ENCODE measurements at regions not wholly inside any gene's neighbourhood (a gene's known extent, or its start where the extent isn't known, plus 50 kb on each side); places are given as distances from the start of the nearest gene placed in this dataset.

DNA sequence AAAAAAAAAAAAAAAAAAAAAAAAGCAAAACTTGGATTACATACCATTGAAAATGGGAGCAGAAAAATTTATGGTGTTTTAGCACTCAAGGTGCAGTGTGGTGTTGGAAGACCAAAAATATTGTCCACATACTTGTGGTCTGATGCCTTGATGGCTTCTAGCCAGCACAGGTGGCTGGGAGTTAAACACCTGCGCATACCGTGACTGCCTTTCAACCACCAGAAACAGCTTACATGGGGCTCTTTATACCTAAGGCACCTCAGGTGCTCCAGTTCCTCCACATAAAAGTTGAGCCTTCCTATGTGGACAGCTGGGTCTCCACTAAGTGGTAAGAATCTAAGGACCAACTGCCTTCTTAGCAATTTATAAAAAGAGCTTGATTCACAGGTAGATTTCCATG, 802.6 kb upstream of the CELF4 start:
- ChIA-PET POLR2A (no interaction called here), CTCF (interaction anchor here (0.9 to 1.0 kb wide), 2 partner anchors 12 to 44 kb away, joined by 3 read pairs; no protein-coding TSS in a partner anchor)
- no peaks in the 10 kb centered on the region for H3K9me3 ChIP-seq (ENCODE audit: control extremely low read depth in 1 of 5, control insufficient read depth in 4 of 5, insufficient read depth in 2 of 5, low read depth in 1 of 5, low read length in 4 of 5)
- H3K36me3 ChIP-seq (ENCODE audit: control insufficient read depth in 4 of 4, insufficient read depth in 4 of 4, low read length in 3 of 4) = no peaks in the 10 kb centered on the region
- H3K4me3 ChIP-seq (ENCODE audit: control insufficient read depth in 1 of 7, extremely low read depth in 1 of 7, insufficient read depth in 4 of 7, low read depth in 2 of 7, low read length in 6 of 7) = no peak overlapping the region
- no peak overlapping the region for H3K27ac ChIP-seq (ENCODE audit: insufficient read depth in 1 of 2, low read depth in 1 of 2, low read length in 2 of 2, poor library complexity in 1 of 2, severe bottlenecking in 2 of 2)
- no peaks in the 10 kb centered on the region for H3K27me3 ChIP-seq (replicated peaks in 2 of 5; ENCODE audit: control insufficient read depth in 4 of 5, insufficient read depth in 5 of 5, low read length in 4 of 5)
- H3K4me1 ChIP-seq (ENCODE audit: control extremely low read depth in 1 of 4, control insufficient read depth in 4 of 4, insufficient read depth in 4 of 4, low read length in 3 of 4) = peaks cover 0 to 15% (median 0%) of the 10 kb centered on the region in 4 experiments
- WGBS (ENCODE audit: insufficient coverage) = 95% methylated on average over 2 of the region's 2 CpGs
- no peak for DNase-seq

DNA sequence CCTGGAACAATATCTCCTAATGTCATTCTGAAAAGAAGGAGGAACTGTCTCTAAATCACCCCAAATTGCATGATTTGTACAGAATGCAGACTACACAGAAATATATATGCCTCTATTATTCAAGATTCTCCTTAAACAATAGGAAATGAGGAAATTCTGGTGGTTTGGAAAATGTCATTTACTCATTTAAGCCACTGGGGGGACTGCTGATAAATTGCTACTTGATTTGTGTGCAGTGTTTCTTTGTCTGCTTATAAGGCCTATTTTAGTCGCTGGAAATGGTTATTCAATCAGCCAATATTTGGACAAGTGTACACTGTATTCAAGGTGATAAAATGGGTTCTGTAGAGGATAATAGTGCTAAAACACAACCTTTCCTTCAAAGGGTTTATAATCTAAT, 801.9 kb upstream of the CELF4 start:
- H3K27me3 ChIP-seq (replicated peaks in 2 of 5; ENCODE audit: control insufficient read depth in 4 of 5, insufficient read depth in 5 of 5, low read length in 4 of 5) = no peaks in the 10 kb centered on the region
- WGBS (ENCODE audit: insufficient coverage) = 0% methylated on average over 1 of the region's 1 CpG
- H3K27ac ChIP-seq (ENCODE audit: insufficient read depth in 1 of 2, low read depth in 1 of 2, low read length in 2 of 2, poor library complexity in 1 of 2, severe bottlenecking in 2 of 2) = no peak overlapping the region
- no peak overlapping the region for H3K4me3 ChIP-seq (ENCODE audit: control insufficient read depth in 1 of 7, extremely low read depth in 1 of 7, insufficient read depth in 4 of 7, low read depth in 2 of 7, low read length in 6 of 7)
- peak; percentile 8 to 24 (median 12) for DNase-seq
- ChIA-PET POLR2A (no interaction called here), CTCF (interaction anchor here (0.8 kb wide), 1 partner anchor 11 kb away, joined by 3 read pairs; no protein-coding TSS in a partner anchor)
- H3K9me3 ChIP-seq (ENCODE audit: control extremely low read depth in 1 of 5, control insufficient read depth in 4 of 5, insufficient read depth in 2 of 5, low read depth in 1 of 5, low read length in 4 of 5) = no peaks in the 10 kb centered on the region
- H3K4me1 ChIP-seq (ENCODE audit: control extremely low read depth in 1 of 4, control insufficient read depth in 4 of 4, insufficient read depth in 4 of 4, low read length in 3 of 4) = peaks cover 0 to 15% (median 1%) of the 10 kb centered on the region in 4 experiments
- no peaks in the 10 kb centered on the region for H3K36me3 ChIP-seq (ENCODE audit: control insufficient read depth in 4 of 4, insufficient read depth in 4 of 4, low read length in 3 of 4)

DNA sequence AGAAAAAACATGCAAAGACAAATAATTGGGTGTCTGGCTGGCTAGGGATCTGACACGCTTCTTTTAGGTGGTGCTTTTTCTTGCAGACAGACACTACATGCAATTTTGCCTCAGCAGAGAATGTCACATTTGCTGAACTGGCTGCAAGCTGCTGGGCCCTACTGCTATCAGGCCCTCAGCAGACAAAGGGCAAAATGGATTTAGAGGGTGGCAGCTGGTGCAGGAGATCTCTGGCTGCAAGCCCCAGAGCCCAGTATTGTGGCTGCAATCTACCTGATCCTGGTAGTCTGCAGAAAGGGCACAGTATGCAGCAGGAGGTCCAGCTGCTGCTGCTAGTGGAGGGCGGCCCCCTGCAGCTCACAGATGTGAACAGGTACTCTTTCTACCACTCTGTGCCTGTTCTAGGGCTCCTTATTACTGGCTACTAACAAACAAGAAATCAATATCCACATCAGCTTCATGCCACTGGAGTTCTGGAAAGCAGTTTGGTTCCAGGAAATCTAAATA, 796.7 kb upstream of the CELF4 start:
- POLR2A ChIA-PET = no interaction called here
- Histone ChIP-seq H3K4me3 (ENCODE audit: control insufficient read depth in 1 of 7, extremely low read depth in 1 of 7, insufficient read depth in 4 of 7, low read depth in 2 of 7, low read length in 6 of 7) (no peak overlapping the region), H3K27me3 (replicated peaks in 2 of 5; ENCODE audit: control insufficient read depth in 4 of 5, insufficient read depth in 5 of 5, low read length in 4 of 5) (no peaks in the 10 kb centered on the region), H3K27ac (ENCODE audit: insufficient read depth in 1 of 2, low read depth in 1 of 2, low read length in 2 of 2, poor library complexity in 1 of 2, severe bottlenecking in 2 of 2) (no peak overlapping the region), H3K4me1 (ENCODE audit: control extremely low read depth in 1 of 4, control insufficient read depth in 4 of 4, insufficient read depth in 4 of 4, low read length in 3 of 4) (peaks cover 0 to 6% (median 2%) of the 10 kb centered on the region in 4 experiments), H3K9me3 (ENCODE audit: control extremely low read depth in 1 of 5, control insufficient read depth in 4 of 5, insufficient read depth in 2 of 5, low read depth in 1 of 5, low read length in 4 of 5) (no peaks in the 10 kb centered on the region), H3K36me3 (ENCODE audit: control insufficient read depth in 4 of 4, insufficient read depth in 4 of 4, low read length in 3 of 4) (no peaks in the 10 kb centered on the region)
- CTCF ChIA-PET = interaction anchor here (0.9 kb wide), 1 partner anchor 14 kb away, joined by 3 read pairs; no protein-coding TSS in a partner anchor
- DNase-seq = no peak
- 100% methylated on average over 1 of the region's 2 CpGs for WGBS (ENCODE audit: insufficient coverage)

DNA sequence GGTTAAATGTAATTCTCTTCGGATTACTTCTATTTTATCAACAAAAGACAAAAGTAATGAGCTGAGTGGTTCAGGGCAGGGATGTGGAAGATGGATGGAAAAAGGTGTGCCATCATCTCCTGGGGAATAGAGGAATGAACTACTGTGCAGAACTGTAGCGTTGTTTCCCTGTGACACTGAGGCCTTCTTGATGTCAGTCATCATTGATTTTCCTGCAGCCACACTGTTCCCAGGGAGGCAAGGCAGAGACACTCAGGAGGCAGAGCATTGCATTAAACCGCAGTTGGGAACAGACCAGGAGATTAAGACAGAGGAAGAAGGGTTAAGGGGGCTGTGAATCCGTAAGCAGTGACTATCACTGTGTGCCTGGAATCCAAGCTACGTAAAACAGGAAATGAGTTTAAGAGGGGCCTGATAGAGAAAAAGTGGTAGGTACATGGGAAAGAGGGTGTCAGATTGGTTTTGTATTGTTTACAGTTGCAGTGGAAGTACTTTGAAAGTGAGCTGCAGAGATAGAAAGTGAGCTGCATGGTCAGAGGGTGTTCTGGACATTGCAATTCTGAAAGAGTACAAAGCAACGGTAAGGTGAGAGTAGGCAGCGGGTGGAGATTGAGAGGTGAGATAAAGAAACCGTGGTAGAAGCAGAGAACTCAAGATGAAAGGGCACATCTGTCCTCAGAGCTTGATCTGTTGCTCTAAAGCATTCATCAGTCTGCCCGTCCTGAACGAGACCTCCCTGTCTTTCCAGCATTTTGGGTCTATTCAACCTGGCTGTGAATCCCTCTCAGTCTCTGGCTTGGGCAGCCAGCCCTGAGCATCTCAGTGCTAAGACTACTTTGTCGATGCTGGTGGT, 793.4 kb upstream of the CELF4 start:
- H3K4me3 ChIP-seq (ENCODE audit: control insufficient read depth in 1 of 7, extremely low read depth in 1 of 7, insufficient read depth in 4 of 7, low read depth in 2 of 7, low read length in 6 of 7) = no peak overlapping the region
- no peak for DNase-seq
- H3K27ac ChIP-seq (ENCODE audit: insufficient read depth in 1 of 2, low read depth in 1 of 2, low read length in 2 of 2, poor library complexity in 1 of 2, severe bottlenecking in 2 of 2) = no peak overlapping the region
- H3K9me3 ChIP-seq (ENCODE audit: control extremely low read depth in 1 of 5, control insufficient read depth in 4 of 5, insufficient read depth in 2 of 5, low read depth in 1 of 5, low read length in 4 of 5) = no peaks in the 10 kb centered on the region
- ChIA-PET POLR2A (no interaction called here), CTCF (no interaction called here)
- H3K4me1 ChIP-seq (ENCODE audit: control extremely low read depth in 1 of 4, control insufficient read depth in 4 of 4, insufficient read depth in 4 of 4, low read length in 3 of 4) = peaks cover 0 to 6% (median 0%) of the 10 kb centered on the region in 4 experiments
- H3K36me3 ChIP-seq (ENCODE audit: control insufficient read depth in 4 of 4, insufficient read depth in 4 of 4, low read length in 3 of 4) = no peaks in the 10 kb centered on the region
- WGBS (ENCODE audit: insufficient coverage) = 94% methylated on average over 10 of the region's 11 CpGs
- no peaks in the 10 kb centered on the region for H3K27me3 ChIP-seq (replicated peaks in 2 of 5; ENCODE audit: control insufficient read depth in 4 of 5, insufficient read depth in 5 of 5, low read length in 4 of 5)

DNA sequence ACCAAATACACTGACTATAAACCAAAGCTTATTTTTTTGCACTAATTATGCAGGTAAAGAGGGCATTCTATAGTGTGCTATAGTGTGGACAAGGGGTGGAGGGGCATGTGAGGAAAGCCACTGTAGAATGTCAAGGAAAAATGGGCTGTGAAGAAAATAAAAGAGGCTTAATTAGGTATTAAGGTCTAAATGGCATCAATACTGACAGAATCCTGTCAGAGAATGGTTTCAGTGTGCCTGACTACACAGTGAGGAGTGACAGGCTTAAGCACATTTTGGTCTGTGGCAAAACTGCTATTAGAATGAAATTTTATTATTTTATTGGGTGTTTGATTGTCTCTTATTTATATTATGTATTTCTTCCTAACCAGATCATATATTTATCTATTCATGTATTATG, 787.6 kb upstream of the CELF4 start:
- Histone ChIP-seq H3K27ac (ENCODE audit: insufficient read depth in 1 of 2, low read depth in 1 of 2, low read length in 2 of 2, poor library complexity in 1 of 2, severe bottlenecking in 2 of 2) (no peak overlapping the region), H3K4me3 (ENCODE audit: control insufficient read depth in 1 of 7, extremely low read depth in 1 of 7, insufficient read depth in 4 of 7, low read depth in 2 of 7, low read length in 6 of 7) (no peak overlapping the region), H3K36me3 (ENCODE audit: control insufficient read depth in 4 of 4, insufficient read depth in 4 of 4, low read length in 3 of 4) (no peaks in the 10 kb centered on the region), H3K27me3 (replicated peaks in 2 of 5; ENCODE audit: control insufficient read depth in 4 of 5, insufficient read depth in 5 of 5, low read length in 4 of 5) (no peaks in the 10 kb centered on the region), H3K4me1 (ENCODE audit: control extremely low read depth in 1 of 4, control insufficient read depth in 4 of 4, insufficient read depth in 4 of 4, low read length in 3 of 4) (no peaks in the 10 kb centered on the region), H3K9me3 (ENCODE audit: control extremely low read depth in 1 of 5, control insufficient read depth in 4 of 5, insufficient read depth in 2 of 5, low read depth in 1 of 5, low read length in 4 of 5) (no peaks in the 10 kb centered on the region)
- ChIA-PET POLR2A (no interaction called here), CTCF (no interaction called here)
- DNase-seq = no peak

DNA sequence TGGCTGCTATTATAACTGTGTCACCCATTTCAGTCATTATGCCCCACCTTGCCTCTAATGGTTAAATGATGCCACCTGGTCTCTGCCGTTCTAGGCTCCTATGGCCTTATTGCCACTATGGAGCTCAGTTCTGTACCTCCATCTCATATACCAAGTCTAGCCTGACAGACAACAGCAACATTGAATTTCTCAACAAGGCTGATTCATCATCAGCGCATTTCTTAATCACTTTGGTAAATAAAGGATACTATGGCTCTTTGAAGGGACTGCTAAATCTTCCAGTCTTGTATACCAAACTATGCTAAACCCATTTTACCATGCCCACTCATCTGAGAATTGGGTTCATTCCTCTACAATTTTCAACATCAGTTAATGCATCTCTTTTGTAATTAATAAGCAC, 784.5 kb upstream of the CELF4 start:
- Histone ChIP-seq H3K36me3 (ENCODE audit: control insufficient read depth in 4 of 4, insufficient read depth in 4 of 4, low read length in 3 of 4) (no peaks in the 10 kb centered on the region), H3K4me3 (ENCODE audit: control insufficient read depth in 1 of 7, extremely low read depth in 1 of 7, insufficient read depth in 4 of 7, low read depth in 2 of 7, low read length in 6 of 7) (no peak overlapping the region), H3K9me3 (ENCODE audit: control extremely low read depth in 1 of 5, control insufficient read depth in 4 of 5, insufficient read depth in 2 of 5, low read depth in 1 of 5, low read length in 4 of 5) (peaks cover 0 to 4% (median 0%) of the 10 kb centered on the region in 5 experiments), H3K4me1 (ENCODE audit: control extremely low read depth in 1 of 4, control insufficient read depth in 4 of 4, insufficient read depth in 4 of 4, low read length in 3 of 4) (no peaks in the 10 kb centered on the region), H3K27ac (ENCODE audit: insufficient read depth in 1 of 2, low read depth in 1 of 2, low read length in 2 of 2, poor library complexity in 1 of 2, severe bottlenecking in 2 of 2) (no peak overlapping the region), H3K27me3 (replicated peaks in 2 of 5; ENCODE audit: control insufficient read depth in 4 of 5, insufficient read depth in 5 of 5, low read length in 4 of 5) (no peaks in the 10 kb centered on the region)
- no peak for DNase-seq
- ChIA-PET CTCF (no interaction called here), POLR2A (no interaction called here)
- 100% methylated on average over 1 of the region's 2 CpGs for WGBS (ENCODE audit: insufficient coverage)

DNA sequence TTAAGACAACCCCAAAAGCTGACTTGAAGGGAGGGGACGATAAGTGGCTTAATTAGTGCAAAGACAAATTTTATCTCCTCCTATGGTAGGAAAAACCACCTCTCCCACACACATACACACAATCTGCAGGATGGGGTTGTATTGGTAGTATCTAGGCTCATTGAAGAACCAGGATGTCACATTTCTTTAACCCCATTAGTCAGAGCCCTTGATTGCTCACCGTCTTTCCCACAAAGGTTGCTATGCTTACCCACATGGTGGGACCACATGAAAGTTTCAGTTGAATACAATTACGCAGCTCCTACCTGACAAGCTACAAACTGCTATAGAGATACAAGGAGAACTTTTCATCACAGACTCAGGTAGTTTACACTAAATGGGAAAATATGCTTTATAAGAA, 765.0 kb upstream of the CELF4 start:
- Histone ChIP-seq H3K36me3 (ENCODE audit: control insufficient read depth in 4 of 4, insufficient read depth in 4 of 4, low read length in 3 of 4) (no peaks in the 10 kb centered on the region), H3K4me1 (ENCODE audit: control extremely low read depth in 1 of 4, control insufficient read depth in 4 of 4, insufficient read depth in 4 of 4, low read length in 3 of 4) (no peaks in the 10 kb centered on the region), H3K9me3 (ENCODE audit: control extremely low read depth in 1 of 5, control insufficient read depth in 4 of 5, insufficient read depth in 2 of 5, low read depth in 1 of 5, low read length in 4 of 5) (peaks cover 0 to 7% (median 1%) of the 10 kb centered on the region in 5 experiments), H3K4me3 (ENCODE audit: control insufficient read depth in 1 of 7, extremely low read depth in 1 of 7, insufficient read depth in 4 of 7, low read depth in 2 of 7, low read length in 6 of 7) (no peak overlapping the region), H3K27ac (ENCODE audit: insufficient read depth in 1 of 2, low read depth in 1 of 2, low read length in 2 of 2, poor library complexity in 1 of 2, severe bottlenecking in 2 of 2) (no peak overlapping the region), H3K27me3 (replicated peaks in 2 of 5; ENCODE audit: control insufficient read depth in 4 of 5, insufficient read depth in 5 of 5, low read length in 4 of 5) (no peaks in the 10 kb centered on the region)
- ChIA-PET POLR2A (no interaction called here), CTCF (interaction anchor here (1.7 kb wide), 1 partner anchor 16 kb away, joined by 3 read pairs; no protein-coding TSS in a partner anchor)
- no peak for DNase-seq
- WGBS (ENCODE audit: insufficient coverage) = 100% methylated on average over 2 of the region's 3 CpGs
